ENCODE measurements at regions not wholly inside any gene's neighbourhood (a gene's known extent, or its start where the extent isn't known, plus 50 kb on each side); places are given as distances from the start of the nearest gene placed in this dataset.

- TF ChIP-seq CTCF (IDR thresholded peaks at IDR 0.05; ENCODE audit: poor library complexity) (no peak), EZH2 (IDR thresholded peaks at IDR 0.05; ENCODE audit: borderline replicate concordance) (no peak), EZH2phosphoT487 (IDR thresholded peaks at IDR 0.05; ENCODE audit: low read depth, severe bottlenecking, unreplicated experiment) (no peak)
These were observed 650.9 kb downstream of the GATA3 start for GRCh38 chr10:8705415-8705814.
